Trophoblast cell (in vitro differentiated cells and primary cell): ENCODE measurements at regions not wholly inside any gene's neighbourhood (a gene's known extent, or its start where the extent isn't known, plus 50 kb on each side); places are given as distances from the start of the nearest gene placed in this dataset.

Experiments used
- DNase-seq, 2 donors: peaks; one replicate each; pipeline ENCODE4 v3.0.0-alpha.2; 2016
- H2AFZ ChIP-seq: 2 replicates; pipeline ENCODE4 v1.6.1; 2013; ENCODE audit warnings: low read length, moderate library complexity, mild to moderate bottlenecking; ENCODE audit not compliant: insufficient read depth, poor library complexity
- H2AK5ac ChIP-seq: 2 replicates; pipeline ENCODE4 v1.6.1; 2013; ENCODE audit warnings: mild to moderate bottlenecking, low read length
- H2BK120ac ChIP-seq: 2 replicates; pipeline ENCODE4 v1.6.1; 2013; ENCODE audit warnings: low read length, mild to moderate bottlenecking, moderate library complexity; ENCODE audit not compliant: insufficient read depth, poor library complexity
- H2BK12ac ChIP-seq: 2 replicates; pipeline ENCODE4 v1.6.1; 2013; ENCODE audit warnings: mild to moderate bottlenecking, low read length, moderate library complexity
- H2BK5ac ChIP-seq: 2 replicates; pipeline ENCODE4 v1.6.1; 2013; ENCODE audit warnings: low read length, low read depth, moderate library complexity, mild to moderate bottlenecking; ENCODE audit not compliant: poor library complexity
- H3K14ac ChIP-seq: 2 replicates; pipeline ENCODE4 v1.6.1; 2013; ENCODE audit warnings: mild to moderate bottlenecking, low read length
- H3K18ac ChIP-seq: 2 replicates; pipeline ENCODE4 v1.6.1; 2013; ENCODE audit warnings: mild to moderate bottlenecking, low read length
- H3K23ac ChIP-seq: 2 replicates; pipeline ENCODE4 v1.6.1; 2013; ENCODE audit warnings: low read length
- H3K27ac ChIP-seq: 2 replicates; pipeline ENCODE4 v1.5.1; 2013; ENCODE audit warnings: low read depth, mild to moderate bottlenecking, inconsistent platforms, low read length, moderate library complexity
- H3K27me3 ChIP-seq: 2 replicates; pipeline ENCODE4 v1.6.1; 2013; ENCODE audit warnings: inconsistent platforms, mild to moderate bottlenecking, low read length, moderate library complexity; ENCODE audit not compliant: insufficient read depth
- H3K36me3 ChIP-seq, 2 experiments: 1 replicate in 1 of 2; 2 replicates in 1 of 2; pipeline ENCODE4 v1.6.1; 2013; ENCODE audit warnings: low read length in 2 of 2, mild to moderate bottlenecking in 2 of 2, moderate library complexity in 1 of 2; ENCODE audit not compliant: insufficient read depth in 2 of 2, control insufficient read depth in 1 of 2
- H3K4ac ChIP-seq: 2 replicates; pipeline ENCODE4 v1.6.1; 2013; ENCODE audit warnings: low read depth, mild to moderate bottlenecking, low read length, moderate library complexity
- H3K4me1 ChIP-seq, 2 experiments: 1 replicate in 1 of 2; 2 replicates in 1 of 2; pipeline ENCODE4 v1.6.1; 2013; ENCODE audit warnings: low read length in 2 of 2, mild to moderate bottlenecking in 2 of 2, moderate library complexity in 1 of 2; ENCODE audit not compliant: insufficient read depth in 2 of 2, control insufficient read depth in 1 of 2
- H3K4me2 ChIP-seq: 2 replicates; pipeline ENCODE4 v1.6.1; 2013; ENCODE audit warnings: inconsistent platforms, mild to moderate bottlenecking, low read length, moderate library complexity
- H3K4me3 ChIP-seq: 2 replicates; pipeline ENCODE4 v1.5.1; 2013; ENCODE audit warnings: mild to moderate bottlenecking, low read depth, low read length, inconsistent platforms
- H3K79me1 ChIP-seq: one replicate; pipeline ENCODE4 v1.6.1; 2013; ENCODE audit warnings: low read length
- H3K79me2 ChIP-seq: 2 replicates; pipeline ENCODE4 v1.6.1; 2013; ENCODE audit warnings: low read length, mild to moderate bottlenecking; ENCODE audit not compliant: control insufficient read depth, insufficient read depth, poor library complexity
- H3K9ac ChIP-seq: 2 replicates; pipeline ENCODE4 v1.6.1; 2013; ENCODE audit warnings: mild to moderate bottlenecking, low read length
- H3K9me3 ChIP-seq: 2 replicates; pipeline ENCODE4 v1.6.1; 2013; ENCODE audit warnings: low read depth, mild to moderate bottlenecking, control low read depth, inconsistent platforms, low read length; ENCODE audit not compliant: insufficient read depth
- H4K12ac ChIP-seq: 2 replicates; pipeline ENCODE4 v1.6.1; 2013; ENCODE audit warnings: low read depth, mild to moderate bottlenecking, low read length, moderate library complexity
- H4K8ac ChIP-seq: 2 replicates; pipeline ENCODE4 v1.6.1; 2013; ENCODE audit warnings: low read depth, mild to moderate bottlenecking, low read length, moderate library complexity
- H4K91ac ChIP-seq: one replicate; pipeline ENCODE4 v1.6.1; 2013; ENCODE audit warnings: low read depth, mild to moderate bottlenecking, low read length, moderate library complexity
- WGBS: extraction: QIAGEN DNeasy Blood & Tissue Kit; methylation state at CpG from one replicate; pipeline ENCODE4 v1.1.7; 2013; ENCODE audit warnings: missing lambda C conversion rate; ENCODE audit not compliant: insufficient read length, insufficient coverage; ENCODE audit errors: extremely low coverage; 5-methylcytosine and 5-hydroxymethylcytosine counted together

DNA sequence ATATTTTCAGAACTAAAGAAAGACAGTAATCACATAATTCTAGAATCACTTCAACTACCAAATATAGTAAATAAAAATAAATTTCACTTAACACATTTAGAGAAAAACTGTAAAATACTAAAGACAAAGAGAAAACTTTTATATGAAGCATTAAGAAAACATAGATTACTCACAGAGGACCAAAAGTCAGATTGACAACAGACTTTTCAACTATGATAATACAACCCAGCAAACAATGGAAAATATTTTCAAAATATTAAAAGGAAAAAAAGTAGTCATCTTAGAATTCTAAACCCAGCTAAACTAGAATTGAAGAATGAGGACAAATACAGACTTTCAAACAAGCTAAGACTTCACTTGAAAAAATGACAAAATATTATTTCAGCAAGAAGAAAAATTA is 164.8 kb upstream of the ARID1B start:
- H3K23ac ChIP-seq = no peak overlapping the region

DNA sequence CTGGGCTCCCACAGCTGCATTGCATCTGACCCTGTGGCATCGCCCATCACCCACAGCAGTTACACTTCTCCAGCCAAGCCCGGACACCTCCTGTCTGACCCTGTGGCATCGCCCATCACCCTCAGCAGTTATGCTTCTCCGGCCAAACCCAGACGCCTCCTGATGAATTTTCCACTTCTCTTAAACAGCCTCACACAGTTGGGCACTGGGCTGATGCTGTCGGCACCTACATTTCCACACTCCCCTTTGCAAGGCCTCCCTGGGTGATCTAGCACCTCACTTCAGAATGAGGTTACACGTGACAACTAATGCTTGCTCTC is 175.2 kb upstream of the ARID1B start:
- Histone ChIP-seq H3K27ac (no peak overlapping the region), H3K4me2 (no peak overlapping the region), H4K91ac (no peak overlapping the region), H3K79me2 (peaks cover 2% of the 10 kb centered on the region), H3K79me1 (no peaks in the 10 kb centered on the region), H3K18ac (no peak overlapping the region), H2BK12ac (no peak overlapping the region), H3K14ac (no peak overlapping the region), H3K36me3 (no peaks in the 10 kb centered on the region), H3K27me3 (no peaks in the 10 kb centered on the region), H4K8ac (no peak overlapping the region), H2BK5ac (no peak overlapping the region), H3K23ac (no peak overlapping the region), H4K12ac (no peak overlapping the region), H3K4me1 (no peaks in the 10 kb centered on the region), H2AFZ (no peak overlapping the region), H2BK120ac (no peak overlapping the region), H3K4me3 (no peak overlapping the region), H3K9me3 (peaks cover 4% of the 10 kb centered on the region), H3K4ac (no peak overlapping the region), H2AK5ac (no peak overlapping the region), H3K9ac (no peak overlapping the region)
- no CpG with 5 or more reads among the region's 7 CpGs for WGBS
- no peak for DNase-seq

More for the DNA sequence above, 164.8 kb upstream of the ARID1B start:
- H2AK5ac ChIP-seq = no peak overlapping the region
- H3K9me3 ChIP-seq = peaks cover 7% of the 10 kb centered on the region
- no peak overlapping the region for H3K18ac ChIP-seq
- H3K27ac ChIP-seq = no peak overlapping the region
- no peak overlapping the region for H3K14ac ChIP-seq
- no peaks in the 10 kb centered on the region for H3K79me2 ChIP-seq
- no peaks in the 10 kb centered on the region for H3K4me1 ChIP-seq
- no peak overlapping the region for H2BK5ac ChIP-seq
- no peak for DNase-seq
- H3K4me3 ChIP-seq = no peak overlapping the region
- H2BK12ac ChIP-seq = no peak overlapping the region
- no peak overlapping the region for H2AFZ ChIP-seq
- no peak overlapping the region for H3K4ac ChIP-seq
- H4K8ac ChIP-seq = no peak overlapping the region
- H4K12ac ChIP-seq = no peak overlapping the region
- H3K79me1 ChIP-seq = no peaks in the 10 kb centered on the region
- no peak overlapping the region for H4K91ac ChIP-seq
- H3K27me3 ChIP-seq = no peaks in the 10 kb centered on the region
- H3K9ac ChIP-seq = no peak overlapping the region
- H2BK120ac ChIP-seq = no peak overlapping the region
- H3K4me2 ChIP-seq = no peak overlapping the region
- no peaks in the 10 kb centered on the region for H3K36me3 ChIP-seq

DNA sequence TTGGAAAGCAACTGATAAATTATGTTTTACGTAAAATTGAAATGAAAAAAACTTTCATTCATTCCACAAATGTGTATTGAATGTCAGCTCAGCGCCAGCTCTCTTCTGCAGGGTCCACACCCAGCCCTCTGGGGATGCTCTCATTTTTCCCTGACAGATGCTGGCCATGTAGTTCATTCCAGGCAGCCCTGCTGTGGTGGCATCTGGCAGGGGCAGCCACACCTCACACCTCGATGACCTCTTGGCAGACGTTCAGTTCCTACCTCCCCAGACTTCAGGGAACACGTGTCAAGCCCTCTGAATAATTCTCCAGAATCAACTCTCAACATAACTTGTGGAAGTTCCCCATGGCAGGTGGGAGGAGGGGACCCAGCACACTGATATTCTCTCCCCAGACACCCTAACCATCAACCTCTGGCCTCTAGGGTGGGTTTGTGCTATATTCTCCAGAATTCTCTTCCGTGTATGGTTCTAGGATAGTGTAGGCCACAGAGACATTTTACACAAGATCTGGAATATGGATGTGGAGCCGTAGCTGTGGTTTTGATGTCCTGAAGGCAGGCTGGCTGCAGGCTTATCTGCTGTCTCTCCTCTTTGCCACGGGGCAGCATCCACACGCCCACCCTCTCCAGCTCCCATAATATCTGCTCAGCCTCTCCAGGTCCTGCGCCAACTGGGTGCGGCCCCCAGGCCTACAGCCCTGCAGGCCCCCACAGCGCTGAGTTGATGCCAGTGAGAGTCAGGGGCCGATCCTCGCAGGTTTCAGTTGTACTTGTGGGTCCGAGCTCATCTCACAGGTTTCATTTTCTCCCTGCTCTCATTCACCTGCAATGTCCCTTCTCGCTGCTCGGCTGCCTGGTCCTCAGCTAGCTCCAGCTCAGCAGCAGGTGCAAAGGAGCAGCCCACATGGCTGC is 175.8 kb upstream of the ARID1B start:
- Histone ChIP-seq H3K9ac (no peak overlapping the region), H3K36me3 (no peaks in the 10 kb centered on the region), H3K4me1 (no peaks in the 10 kb centered on the region), H2BK5ac (no peak overlapping the region), H3K18ac (no peak overlapping the region), H3K4me3 (no peak overlapping the region), H4K8ac (no peak overlapping the region), H3K79me1 (no peaks in the 10 kb centered on the region), H3K27ac (no peak overlapping the region), H4K91ac (no peak overlapping the region), H4K12ac (no peak overlapping the region), H2BK12ac (no peak overlapping the region), H3K4ac (no peak overlapping the region), H2AK5ac (no peak overlapping the region), H3K23ac (no peak overlapping the region), H3K4me2 (no peak overlapping the region), H3K27me3 (no peaks in the 10 kb centered on the region), H3K14ac (no peak overlapping the region), H3K9me3 (peaks cover 4% of the 10 kb centered on the region), H3K79me2 (peaks cover 2% of the 10 kb centered on the region), H2BK120ac (no peak overlapping the region), H2AFZ (no peak overlapping the region)
- DNase-seq = no peak
- WGBS = 100% methylated on average over 1 of the region's 17 CpGs

DNA sequence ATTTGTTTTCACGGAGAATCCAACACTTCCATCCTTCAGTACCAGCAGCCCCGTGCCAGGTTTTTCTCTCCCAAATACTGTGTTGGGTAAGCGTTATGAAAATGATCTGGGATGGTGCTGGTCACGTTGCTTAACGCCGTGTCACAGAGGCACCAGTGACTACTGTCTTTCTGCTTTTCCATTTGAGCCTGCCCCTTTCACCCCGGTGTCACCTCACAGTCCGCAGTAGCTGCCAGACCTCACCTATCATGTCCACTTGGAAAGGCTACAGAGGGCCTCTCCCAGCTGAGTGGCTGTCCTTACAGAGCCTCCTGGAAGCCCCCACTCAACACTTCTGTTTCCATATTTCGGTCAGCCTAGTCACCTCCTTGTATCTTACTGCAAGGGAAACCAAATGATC is 176.5 kb upstream of the ARID1B start:
- Histone ChIP-seq H3K4me1 (no peaks in the 10 kb centered on the region), H3K14ac (no peak overlapping the region), H4K91ac (no peak overlapping the region), H3K9me3 (peaks cover 4% of the 10 kb centered on the region), H2AFZ (no peak overlapping the region), H2BK5ac (no peak overlapping the region), H3K9ac (no peak overlapping the region), H2BK120ac (no peak overlapping the region), H3K18ac (no peak overlapping the region), H3K4me3 (no peak overlapping the region), H3K27me3 (no peaks in the 10 kb centered on the region), H3K4ac (no peak overlapping the region), H3K27ac (no peak overlapping the region), H4K12ac (no peak overlapping the region), H2AK5ac (no peak overlapping the region), H3K79me1 (no peaks in the 10 kb centered on the region), H3K4me2 (no peak overlapping the region), H2BK12ac (no peak overlapping the region), H3K79me2 (peaks cover 2% of the 10 kb centered on the region), H3K23ac (no peak overlapping the region), H3K36me3 (no peaks in the 10 kb centered on the region), H4K8ac (no peak overlapping the region)
- WGBS = no CpG with 5 or more reads among the region's 9 CpGs
- DNase-seq = no peak
